ENCODE measurements at regions not wholly inside any gene's neighbourhood (a gene's known extent, or its start where the extent isn't known, plus 50 kb on each side); places are given as distances from the start of the nearest gene placed in this dataset.

DNA sequence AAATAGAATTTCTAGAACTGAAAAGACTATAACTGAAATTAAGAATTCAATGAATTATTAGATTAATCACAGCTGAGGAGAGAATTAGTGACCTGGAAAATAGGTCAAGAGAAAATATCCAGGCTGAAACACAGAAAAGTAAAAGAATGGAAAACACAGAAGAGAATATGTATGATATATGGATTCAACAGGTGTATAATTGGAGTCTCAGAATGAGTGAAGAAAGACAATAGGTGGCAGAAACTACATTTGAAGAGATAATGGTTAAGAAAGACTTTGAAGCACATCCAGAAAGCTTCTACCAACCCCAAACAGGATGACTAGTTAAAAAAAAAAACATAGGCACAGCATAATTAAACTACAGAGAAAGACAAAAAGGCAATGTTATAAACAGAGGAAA, 196.2 kb upstream of the ASCC3 start:
- TF ChIP-seq, protein P1, sequence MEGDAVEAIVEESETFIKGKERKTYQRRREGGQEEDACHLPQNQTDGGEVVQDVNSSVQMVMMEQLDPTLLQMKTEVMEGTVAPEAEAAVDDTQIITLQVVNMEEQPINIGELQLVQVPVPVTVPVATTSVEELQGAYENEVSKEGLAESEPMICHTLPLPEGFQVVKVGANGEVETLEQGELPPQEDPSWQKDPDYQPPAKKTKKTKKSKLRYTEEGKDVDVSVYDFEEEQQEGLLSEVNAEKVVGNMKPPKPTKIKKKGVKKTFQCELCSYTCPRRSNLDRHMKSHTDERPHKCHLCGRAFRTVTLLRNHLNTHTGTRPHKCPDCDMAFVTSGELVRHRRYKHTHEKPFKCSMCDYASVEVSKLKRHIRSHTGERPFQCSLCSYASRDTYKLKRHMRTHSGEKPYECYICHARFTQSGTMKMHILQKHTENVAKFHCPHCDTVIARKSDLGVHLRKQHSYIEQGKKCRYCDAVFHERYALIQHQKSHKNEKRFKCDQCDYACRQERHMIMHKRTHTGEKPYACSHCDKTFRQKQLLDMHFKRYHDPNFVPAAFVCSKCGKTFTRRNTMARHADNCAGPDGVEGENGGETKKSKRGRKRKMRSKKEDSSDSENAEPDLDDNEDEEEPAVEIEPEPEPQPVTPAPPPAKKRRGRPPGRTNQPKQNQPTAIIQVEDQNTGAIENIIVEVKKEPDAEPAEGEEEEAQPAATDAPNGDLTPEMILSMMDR (IDR thresholded peaks at IDR 0.05), result no peak
- TF ChIP-seq POLR2A (IDR thresholded peaks at IDR 0.05), result no peak

All from thyroid gland (tissue), 4 donors.